ENCODE measurements at regions not wholly inside any gene's neighbourhood (a gene's known extent, or its start where the extent isn't known, plus 50 kb on each side); places are given as distances from the start of the nearest gene placed in this dataset.
"Not testable (repeated sequence)": the region's sequence is repeated elsewhere in the genome, so short reads cannot be mapped to it uniquely, and the experiment has no call there.

DNA sequence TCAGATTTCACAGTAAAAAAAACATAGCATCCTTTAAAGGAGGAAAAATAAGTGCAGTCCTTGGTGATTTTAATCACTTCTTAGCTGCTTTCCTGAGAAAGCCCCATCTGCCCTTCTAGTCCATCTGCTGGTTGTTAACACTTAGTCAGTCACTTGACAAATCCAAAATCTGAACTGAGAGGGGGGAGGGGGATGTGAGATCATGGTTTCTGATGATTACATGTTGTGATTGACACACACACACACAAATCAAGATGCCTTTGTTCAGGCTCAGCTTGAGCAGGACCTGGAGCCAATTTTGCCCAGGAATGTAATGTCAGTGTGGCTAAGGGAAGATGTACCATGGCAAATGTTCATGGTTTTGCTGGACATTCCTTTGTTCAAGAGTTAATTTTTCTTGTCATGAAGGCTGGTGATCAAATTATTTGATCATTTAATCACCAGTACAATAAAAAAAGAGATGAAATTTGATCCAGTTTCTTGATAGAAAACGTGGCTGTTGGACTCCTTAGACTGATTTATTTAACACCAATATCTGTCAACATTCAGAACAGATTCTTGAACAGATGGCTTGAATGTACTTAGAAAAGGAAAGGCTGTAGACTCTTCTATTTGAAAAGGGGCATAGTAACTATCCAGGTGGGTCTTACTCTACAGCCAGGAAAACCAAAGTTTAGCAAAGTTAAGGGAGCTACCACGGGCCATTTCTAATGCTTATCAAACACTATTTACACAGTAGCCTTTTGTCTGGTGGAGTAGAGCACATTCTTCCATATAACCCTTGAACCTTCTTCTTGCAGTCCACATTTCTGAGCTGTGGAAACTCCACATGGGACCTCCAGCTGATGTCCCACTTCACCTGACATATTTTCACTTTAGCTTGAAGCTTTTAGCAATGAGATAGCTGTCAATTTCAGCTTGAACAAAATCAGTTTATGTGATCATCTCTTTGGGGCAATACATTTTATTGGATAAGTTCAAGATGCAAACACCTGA is 408.7 kb downstream of the PIK3C3 start:
- no peaks in the 10 kb centered on the region for H3K4me1 ChIP-seq (ENCODE audit: low read depth)
- DNase-seq (ENCODE audit: low read depth in 1 of 2, low spot score in 1 of 2), result no peak
- no peak overlapping the region for H3K4me3 ChIP-seq
- TF ChIP-seq, protein P1, sequence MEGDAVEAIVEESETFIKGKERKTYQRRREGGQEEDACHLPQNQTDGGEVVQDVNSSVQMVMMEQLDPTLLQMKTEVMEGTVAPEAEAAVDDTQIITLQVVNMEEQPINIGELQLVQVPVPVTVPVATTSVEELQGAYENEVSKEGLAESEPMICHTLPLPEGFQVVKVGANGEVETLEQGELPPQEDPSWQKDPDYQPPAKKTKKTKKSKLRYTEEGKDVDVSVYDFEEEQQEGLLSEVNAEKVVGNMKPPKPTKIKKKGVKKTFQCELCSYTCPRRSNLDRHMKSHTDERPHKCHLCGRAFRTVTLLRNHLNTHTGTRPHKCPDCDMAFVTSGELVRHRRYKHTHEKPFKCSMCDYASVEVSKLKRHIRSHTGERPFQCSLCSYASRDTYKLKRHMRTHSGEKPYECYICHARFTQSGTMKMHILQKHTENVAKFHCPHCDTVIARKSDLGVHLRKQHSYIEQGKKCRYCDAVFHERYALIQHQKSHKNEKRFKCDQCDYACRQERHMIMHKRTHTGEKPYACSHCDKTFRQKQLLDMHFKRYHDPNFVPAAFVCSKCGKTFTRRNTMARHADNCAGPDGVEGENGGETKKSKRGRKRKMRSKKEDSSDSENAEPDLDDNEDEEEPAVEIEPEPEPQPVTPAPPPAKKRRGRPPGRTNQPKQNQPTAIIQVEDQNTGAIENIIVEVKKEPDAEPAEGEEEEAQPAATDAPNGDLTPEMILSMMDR (IDR thresholded peaks at IDR 0.05; ENCODE audit: low read depth, low read length), result no peak
- no peak overlapping the region for H3K27ac ChIP-seq
- H3K27me3 ChIP-seq, result no peaks in the 10 kb centered on the region
- no peaks in the 10 kb centered on the region for H3K9me3 ChIP-seq (ENCODE audit: low read depth)
- H3K36me3 ChIP-seq, result no peaks in the 10 kb centered on the region

DNA sequence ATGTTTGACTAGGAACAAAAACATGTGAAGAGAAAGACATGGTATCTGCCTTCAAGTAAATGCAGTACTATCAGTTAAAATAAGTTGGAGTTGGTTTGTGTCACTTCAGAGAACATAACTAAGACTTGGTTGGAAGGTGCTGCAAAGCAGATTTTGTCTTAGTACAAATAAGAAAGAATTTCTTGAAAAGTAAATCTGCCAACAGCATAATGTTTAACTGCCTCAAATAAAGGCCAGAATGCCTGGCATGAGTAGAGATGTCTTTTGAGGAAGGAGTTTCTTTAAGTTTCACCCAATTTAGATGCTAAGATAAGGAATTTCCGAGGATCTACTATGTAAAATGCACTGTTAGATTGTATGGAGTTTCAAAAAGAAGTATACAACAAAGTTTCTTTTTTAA is 409.7 kb downstream of the PIK3C3 start:
- H3K36me3 ChIP-seq, result no peaks in the 10 kb centered on the region
- no peak for DNase-seq (ENCODE audit: low read depth in 1 of 2, low spot score in 1 of 2)
- H3K9me3 ChIP-seq (ENCODE audit: low read depth), result no peaks in the 10 kb centered on the region
- TF ChIP-seq, protein P1 (IDR thresholded peaks at IDR 0.05; ENCODE audit: low read depth, low read length), result no peak
- H3K27me3 ChIP-seq, result no peaks in the 10 kb centered on the region
- H3K4me3 ChIP-seq, result no peak overlapping the region
- no peaks in the 10 kb centered on the region for H3K4me1 ChIP-seq (ENCODE audit: low read depth)
- no peak overlapping the region for H3K27ac ChIP-seq

DNA sequence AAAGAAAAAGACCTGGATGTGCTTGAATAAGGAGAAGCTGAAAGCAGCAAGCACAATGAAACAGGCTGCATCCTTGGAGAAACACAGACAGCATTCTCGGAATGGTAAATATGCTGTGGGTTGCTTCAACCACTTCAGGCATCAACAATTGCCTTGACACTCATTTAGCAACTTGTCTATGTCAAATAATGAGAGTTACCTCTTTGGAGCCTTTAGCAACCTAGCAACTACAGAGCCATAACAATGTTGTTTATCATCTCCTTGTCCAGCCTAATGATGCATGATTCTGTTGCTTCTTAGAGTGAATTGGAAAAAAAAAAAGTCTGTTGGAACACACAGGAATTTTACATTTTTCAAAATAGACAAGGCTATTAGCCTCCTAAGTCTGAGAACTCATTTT is 410.6 kb downstream of the PIK3C3 start:
- TF ChIP-seq, protein P1 (IDR thresholded peaks at IDR 0.05; ENCODE audit: low read depth, low read length), result no peak
- no peaks in the 10 kb centered on the region for H3K27me3 ChIP-seq
- no peaks in the 10 kb centered on the region for H3K36me3 ChIP-seq
- H3K4me1 ChIP-seq (ENCODE audit: low read depth), result no peaks in the 10 kb centered on the region
- DNase-seq (ENCODE audit: low read depth in 1 of 2, low spot score in 1 of 2), result no peak
- H3K9me3 ChIP-seq (ENCODE audit: low read depth), result no peaks in the 10 kb centered on the region
- no peak overlapping the region for H3K27ac ChIP-seq
- H3K4me3 ChIP-seq, result no peak overlapping the region

DNA sequence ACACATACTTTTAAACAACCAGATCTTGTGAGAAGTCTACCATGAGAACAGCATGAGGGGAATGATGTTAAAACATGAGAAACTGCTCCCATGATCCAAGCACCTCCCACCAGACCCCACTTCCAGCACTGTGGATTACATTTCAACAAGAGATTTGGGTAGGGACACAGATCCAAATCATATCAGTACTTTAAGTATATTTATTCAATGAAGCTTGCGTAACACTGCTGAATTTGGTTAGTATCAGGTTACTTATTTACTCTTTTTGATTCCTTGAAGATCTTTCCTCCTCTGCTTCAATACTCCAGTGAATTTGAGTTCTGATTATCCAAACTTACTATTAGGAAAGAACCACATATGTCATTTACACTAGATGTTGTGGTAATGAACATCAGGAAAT is 418.6 kb downstream of the PIK3C3 start:
- H3K36me3 ChIP-seq, result no peaks in the 10 kb centered on the region
- H3K27ac ChIP-seq, result no peak overlapping the region
- H3K27me3 ChIP-seq, result no peaks in the 10 kb centered on the region
- no peak overlapping the region for H3K4me3 ChIP-seq
- no peak for DNase-seq (ENCODE audit: low read depth in 1 of 2, low spot score in 1 of 2)
- no peaks in the 10 kb centered on the region for H3K9me3 ChIP-seq (ENCODE audit: low read depth)
- TF ChIP-seq, protein P1 (IDR thresholded peaks at IDR 0.05; ENCODE audit: low read depth, low read length), result no peak
- H3K4me1 ChIP-seq (ENCODE audit: low read depth), result no peaks in the 10 kb centered on the region

DNA sequence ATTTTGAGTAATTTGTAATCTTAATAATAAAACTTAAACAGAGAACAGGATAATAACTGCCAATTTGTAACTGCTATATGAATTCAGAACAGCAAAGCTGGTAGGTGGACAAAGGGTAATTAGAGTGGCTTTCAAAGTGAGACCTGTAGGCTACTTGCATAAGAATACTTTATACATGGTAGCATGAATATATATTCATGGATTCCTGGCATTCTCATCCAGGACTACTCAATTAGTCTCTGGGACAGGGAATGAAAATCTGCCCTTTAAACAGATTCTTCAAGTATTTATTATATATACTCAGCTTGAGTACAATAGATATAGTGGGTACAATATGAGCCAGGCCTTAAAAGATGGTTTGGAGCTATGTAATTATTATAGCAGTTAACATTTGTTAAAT is 419.9 kb downstream of the PIK3C3 start:
- DNase-seq (ENCODE audit: low read depth in 1 of 2, low spot score in 1 of 2), result no peak
- no peaks in the 10 kb centered on the region for H3K36me3 ChIP-seq
- H3K27ac ChIP-seq, result no peak overlapping the region
- no peaks in the 10 kb centered on the region for H3K4me1 ChIP-seq (ENCODE audit: low read depth)
- no peak overlapping the region for H3K4me3 ChIP-seq
- H3K27me3 ChIP-seq, result no peaks in the 10 kb centered on the region
- no peaks in the 10 kb centered on the region for H3K9me3 ChIP-seq (ENCODE audit: low read depth)
- TF ChIP-seq, protein P1 (IDR thresholded peaks at IDR 0.05; ENCODE audit: low read depth, low read length), result no peak

DNA sequence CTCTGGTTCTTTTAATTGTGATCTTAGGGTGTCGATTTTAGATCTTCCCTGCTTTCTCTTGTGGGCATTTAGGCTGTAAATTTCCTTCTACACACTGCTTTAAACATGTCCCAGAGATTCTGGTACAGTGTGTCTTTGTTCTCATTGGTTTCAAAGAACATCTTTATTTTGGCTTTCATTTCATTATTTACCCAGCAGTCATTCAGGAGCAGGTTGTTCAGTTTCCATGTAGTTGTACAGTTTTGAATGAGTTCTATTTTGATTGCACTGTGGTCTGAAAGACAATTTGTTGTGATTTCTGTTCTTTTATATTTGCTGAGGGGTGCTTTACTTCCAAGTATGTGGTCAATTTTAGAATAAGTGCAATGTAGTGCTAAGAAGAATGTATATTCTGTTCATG is 423.8 kb downstream of the PIK3C3 start:
- DNase-seq (ENCODE audit: low read depth in 1 of 2, low spot score in 1 of 2); H3K36me3 ChIP-seq; H3K27me3 ChIP-seq; H3K4me3 ChIP-seq; H3K9me3 ChIP-seq (ENCODE audit: low read depth); H3K27ac ChIP-seq: not testable (repeated sequence)
- peaks cover 11% of the 10 kb centered on the region for H3K4me1 ChIP-seq (ENCODE audit: low read depth)

DNA sequence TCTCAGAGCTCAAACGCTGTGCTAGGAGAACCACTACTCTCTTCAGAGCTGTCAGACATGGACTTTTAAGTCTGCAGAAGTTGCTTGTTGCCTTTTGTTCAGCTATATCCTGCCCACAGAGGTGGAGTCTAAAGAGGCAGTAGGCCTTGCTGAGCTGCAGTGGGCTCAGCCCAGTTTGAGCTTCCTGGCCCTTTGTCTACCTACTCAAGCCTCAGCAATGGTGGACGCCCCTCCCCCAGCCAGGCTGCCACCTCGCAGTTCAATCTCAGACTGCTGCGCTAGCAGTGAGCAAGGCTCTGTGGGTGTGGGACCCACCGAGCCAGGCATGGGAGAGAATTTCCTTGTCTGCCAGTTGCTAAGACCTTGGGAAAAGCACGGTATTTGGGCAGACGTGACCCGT is 426.2 kb downstream of the PIK3C3 start:
- not testable (repeated sequence) for H3K27me3 ChIP-seq, H3K27ac ChIP-seq
- peaks cover 12% of the 10 kb centered on the region for H3K4me1 ChIP-seq (ENCODE audit: low read depth)

More for the DNA sequence above, 426.2 kb downstream of the PIK3C3 start:
- H3K9me3 ChIP-seq (ENCODE audit: low read depth); DNase-seq (ENCODE audit: low read depth in 1 of 2, low spot score in 1 of 2); H3K36me3 ChIP-seq; H3K4me3 ChIP-seq: not testable (repeated sequence)

All from cardiac muscle cell (in vitro differentiated cells and primary cell).